ENCODE measurements at regions not wholly inside any gene's neighbourhood (a gene's known extent, or its start where the extent isn't known, plus 50 kb on each side); places are given as distances from the start of the nearest gene placed in this dataset.

DNA sequence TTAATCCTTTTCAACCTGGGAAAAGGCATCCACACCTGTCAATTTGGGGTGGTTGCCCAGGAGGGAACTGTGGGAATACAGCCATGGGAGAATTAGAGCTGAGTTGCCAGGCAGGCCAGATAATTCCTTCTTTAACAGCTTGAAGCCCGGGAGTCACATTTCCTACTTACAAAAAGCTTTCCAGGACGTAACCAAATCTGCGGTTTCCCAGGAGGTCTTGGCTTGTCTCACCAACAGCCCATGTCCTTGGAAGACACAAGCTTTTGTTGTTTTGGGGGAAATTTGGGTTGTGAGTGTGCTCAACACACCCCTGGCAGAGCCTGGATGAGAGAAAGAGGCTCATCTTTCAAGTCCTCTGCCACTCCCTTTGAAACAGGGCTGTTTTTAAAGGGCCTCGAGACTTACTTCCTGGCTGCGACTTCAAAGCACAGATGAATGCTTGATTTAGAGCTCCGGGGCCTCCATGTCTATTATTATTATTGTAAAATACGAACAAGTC lies 465.9 kb upstream of the BTBD3 start:
- no peak for TF ChIP-seq EZH2 (IDR thresholded peaks at IDR 0.05)
- TF ChIP-seq, protein P1, sequence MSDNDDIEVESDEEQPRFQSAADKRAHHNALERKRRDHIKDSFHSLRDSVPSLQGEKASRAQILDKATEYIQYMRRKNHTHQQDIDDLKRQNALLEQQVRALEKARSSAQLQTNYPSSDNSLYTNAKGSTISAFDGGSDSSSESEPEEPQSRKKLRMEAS (IDR thresholded peaks at IDR 0.05) = no peak
- no peak for TF ChIP-seq SRF (IDR thresholded peaks at IDR 0.05; ENCODE audit: low read depth)
- TF ChIP-seq, protein P2, sequence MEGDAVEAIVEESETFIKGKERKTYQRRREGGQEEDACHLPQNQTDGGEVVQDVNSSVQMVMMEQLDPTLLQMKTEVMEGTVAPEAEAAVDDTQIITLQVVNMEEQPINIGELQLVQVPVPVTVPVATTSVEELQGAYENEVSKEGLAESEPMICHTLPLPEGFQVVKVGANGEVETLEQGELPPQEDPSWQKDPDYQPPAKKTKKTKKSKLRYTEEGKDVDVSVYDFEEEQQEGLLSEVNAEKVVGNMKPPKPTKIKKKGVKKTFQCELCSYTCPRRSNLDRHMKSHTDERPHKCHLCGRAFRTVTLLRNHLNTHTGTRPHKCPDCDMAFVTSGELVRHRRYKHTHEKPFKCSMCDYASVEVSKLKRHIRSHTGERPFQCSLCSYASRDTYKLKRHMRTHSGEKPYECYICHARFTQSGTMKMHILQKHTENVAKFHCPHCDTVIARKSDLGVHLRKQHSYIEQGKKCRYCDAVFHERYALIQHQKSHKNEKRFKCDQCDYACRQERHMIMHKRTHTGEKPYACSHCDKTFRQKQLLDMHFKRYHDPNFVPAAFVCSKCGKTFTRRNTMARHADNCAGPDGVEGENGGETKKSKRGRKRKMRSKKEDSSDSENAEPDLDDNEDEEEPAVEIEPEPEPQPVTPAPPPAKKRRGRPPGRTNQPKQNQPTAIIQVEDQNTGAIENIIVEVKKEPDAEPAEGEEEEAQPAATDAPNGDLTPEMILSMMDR (IDR thresholded peaks at IDR 0.05 in 2 of 3, conservative IDR thresholded peaks at IDR 0.05 in 1 of 3; ENCODE audit: borderline replicate concordance in 1 of 3, insufficient read depth in 1 of 3, low read depth in 2 of 3, low read length in 2 of 3) = no peak
- TF ChIP-seq ZFX (IDR thresholded peaks at IDR 0.05) = no peak
- TF ChIP-seq, protein P3, sequence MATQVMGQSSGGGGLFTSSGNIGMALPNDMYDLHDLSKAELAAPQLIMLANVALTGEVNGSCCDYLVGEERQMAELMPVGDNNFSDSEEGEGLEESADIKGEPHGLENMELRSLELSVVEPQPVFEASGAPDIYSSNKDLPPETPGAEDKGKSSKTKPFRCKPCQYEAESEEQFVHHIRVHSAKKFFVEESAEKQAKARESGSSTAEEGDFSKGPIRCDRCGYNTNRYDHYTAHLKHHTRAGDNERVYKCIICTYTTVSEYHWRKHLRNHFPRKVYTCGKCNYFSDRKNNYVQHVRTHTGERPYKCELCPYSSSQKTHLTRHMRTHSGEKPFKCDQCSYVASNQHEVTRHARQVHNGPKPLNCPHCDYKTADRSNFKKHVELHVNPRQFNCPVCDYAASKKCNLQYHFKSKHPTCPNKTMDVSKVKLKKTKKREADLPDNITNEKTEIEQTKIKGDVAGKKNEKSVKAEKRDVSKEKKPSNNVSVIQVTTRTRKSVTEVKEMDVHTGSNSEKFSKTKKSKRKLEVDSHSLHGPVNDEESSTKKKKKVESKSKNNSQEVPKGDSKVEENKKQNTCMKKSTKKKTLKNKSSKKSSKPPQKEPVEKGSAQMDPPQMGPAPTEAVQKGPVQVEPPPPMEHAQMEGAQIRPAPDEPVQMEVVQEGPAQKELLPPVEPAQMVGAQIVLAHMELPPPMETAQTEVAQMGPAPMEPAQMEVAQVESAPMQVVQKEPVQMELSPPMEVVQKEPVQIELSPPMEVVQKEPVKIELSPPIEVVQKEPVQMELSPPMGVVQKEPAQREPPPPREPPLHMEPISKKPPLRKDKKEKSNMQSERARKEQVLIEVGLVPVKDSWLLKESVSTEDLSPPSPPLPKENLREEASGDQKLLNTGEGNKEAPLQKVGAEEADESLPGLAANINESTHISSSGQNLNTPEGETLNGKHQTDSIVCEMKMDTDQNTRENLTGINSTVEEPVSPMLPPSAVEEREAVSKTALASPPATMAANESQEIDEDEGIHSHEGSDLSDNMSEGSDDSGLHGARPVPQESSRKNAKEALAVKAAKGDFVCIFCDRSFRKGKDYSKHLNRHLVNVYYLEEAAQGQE (IDR thresholded peaks at IDR 0.05; ENCODE audit: low read depth) = no peak
- no peak for TF ChIP-seq POLR2AphosphoS5 (IDR thresholded peaks at IDR 0.05; ENCODE audit: low read depth, low read length)
- no peak for TF ChIP-seq SIN3A (IDR thresholded peaks at IDR 0.05; ENCODE audit: low read depth)
- TF ChIP-seq POLR2A (IDR thresholded peaks at IDR 0.05; ENCODE audit: borderline replicate concordance, extremely low read depth, insufficient read depth, insufficient read length) = no peak
- TF ChIP-seq, protein P4, sequence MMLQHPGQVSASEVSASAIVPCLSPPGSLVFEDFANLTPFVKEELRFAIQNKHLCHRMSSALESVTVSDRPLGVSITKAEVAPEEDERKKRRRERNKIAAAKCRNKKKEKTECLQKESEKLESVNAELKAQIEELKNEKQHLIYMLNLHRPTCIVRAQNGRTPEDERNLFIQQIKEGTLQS (IDR thresholded peaks at IDR 0.05) = no peak
- 0 out of 2 replicates have a peak, but pooled peaks have one; percentile 19 for TF ChIP-seq SP1 (IDR thresholded peaks at IDR 0.05; ENCODE audit: low read depth)
- no peak for TF ChIP-seq RAD21 (IDR thresholded peaks at IDR 0.05; ENCODE audit: low read depth)
- TF ChIP-seq YY1 (IDR thresholded peaks at IDR 0.05; ENCODE audit: extremely low read depth, insufficient replicate concordance, low read depth, low read length) = no peak
- no peak for TF ChIP-seq ELF1 (IDR thresholded peaks at IDR 0.05; ENCODE audit: borderline replicate concordance, low read depth)
